GM11168 (cell line): ENCODE measurements at regions not wholly inside any gene's neighbourhood (a gene's known extent, or its start where the extent isn't known, plus 50 kb on each side); places are given as distances from the start of the nearest gene placed in this dataset.
"Not testable (repeated sequence)": the region's sequence is repeated elsewhere in the genome, so short reads cannot be mapped to it uniquely, and the experiment has no call there.

Source experiments
- in situ Hi-C: fragments of 300-500 bp; cut with MboI; formaldehyde crosslinking; loops from one replicate; pipeline ENCODE4 v1.12.0; 2022; ENCODE audit warnings: low sequenced_read_pairs; ENCODE audit not compliant: unreplicated experiment

GRCh38 chr3:137820366-137820765 is 56.3 kb downstream of the SOX14 start:
- in situ Hi-C loops = no loop called here

DNA sequence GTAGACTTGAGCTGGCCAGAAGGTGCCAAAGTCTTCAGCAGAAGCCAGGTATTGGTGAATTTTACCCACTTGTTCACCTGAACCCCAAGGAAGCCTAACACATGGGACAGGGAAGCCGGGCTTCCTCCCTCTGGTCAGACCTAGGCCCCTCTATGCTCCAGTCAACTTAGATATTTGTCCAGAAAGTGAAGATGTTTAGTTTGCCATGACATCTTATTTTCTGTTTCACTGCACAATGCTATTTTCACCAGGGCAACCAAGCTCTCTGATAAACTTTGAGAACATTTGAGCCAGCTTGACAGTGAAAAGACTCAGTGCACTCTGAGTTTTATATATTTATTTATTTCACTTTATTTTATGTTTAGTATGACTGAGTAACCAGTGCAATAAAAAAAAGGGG is 71.0 kb downstream of the SOX14 start:
- in situ Hi-C loops = no loop called here

GRCh38 chr3:137845194-137845593 is 81.1 kb downstream of the SOX14 start:
- in situ Hi-C loops = no loop called here

DNA sequence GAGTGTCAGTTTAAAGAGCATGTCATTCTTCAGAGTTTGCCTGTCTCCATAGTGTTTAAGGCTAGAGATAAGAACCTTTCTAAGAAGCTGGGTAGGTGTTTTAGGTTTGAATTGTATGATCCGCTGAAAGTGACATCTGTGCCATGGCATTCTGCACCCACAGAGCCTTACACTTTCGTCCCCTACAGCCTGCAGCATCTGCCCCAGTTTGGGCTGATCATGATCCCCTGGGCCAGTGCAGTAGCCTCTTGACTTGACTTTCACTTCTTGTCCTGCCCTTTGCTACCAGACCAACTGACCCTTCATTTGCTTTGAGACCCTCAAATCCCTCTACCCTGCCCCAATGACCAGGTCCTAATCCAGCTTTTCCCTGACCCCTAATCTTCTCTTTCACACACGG is 81.6 kb downstream of the SOX14 start:
- in situ Hi-C loops = no loop called here

GRCh38 chr3:137852391-137852830 is 88.3 kb downstream of the SOX14 start:
- in situ Hi-C loops = no loop called here

DNA sequence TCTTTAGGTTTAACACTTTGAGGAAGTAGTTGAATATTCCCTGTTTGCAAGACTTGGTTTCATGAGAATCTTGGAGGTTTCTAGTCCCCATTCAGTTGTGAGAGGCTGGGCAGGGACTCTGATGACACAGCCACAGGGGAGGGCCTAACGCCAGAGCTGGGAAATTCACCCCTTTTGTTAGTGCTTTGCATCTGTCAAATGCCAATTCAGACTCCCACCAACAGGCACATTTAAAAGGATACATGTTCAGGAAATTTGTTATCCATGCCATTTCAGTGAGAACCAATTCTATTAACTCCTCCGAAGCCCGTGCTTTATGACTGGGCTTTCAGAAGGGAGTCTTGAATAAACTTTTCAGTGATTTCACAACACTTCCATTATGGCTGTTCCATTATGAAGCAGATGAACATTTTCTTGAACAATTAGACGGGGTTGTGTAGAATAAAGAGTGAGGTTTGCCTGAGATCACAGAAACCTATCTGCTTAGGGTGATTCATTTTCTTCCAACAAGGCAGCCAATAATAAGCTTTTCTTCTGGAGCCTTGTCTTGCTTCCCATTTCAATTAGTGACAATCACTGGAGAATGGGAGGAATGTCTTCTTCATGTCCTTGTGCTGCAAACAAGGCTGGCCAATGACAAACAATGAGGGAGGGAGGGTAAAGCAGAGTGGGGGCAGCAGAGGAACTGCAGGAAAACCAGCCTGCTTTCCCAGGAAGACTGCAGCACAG is 90.6 kb downstream of the SOX14 start:
- in situ Hi-C loops = no loop called here

- in situ Hi-C loops = no loop called here
Measured at GRCh38 chr3:137866001-137866400, 101.9 kb downstream of the SOX14 start.

GRCh38 chr3:137866933-137867332 is 102.8 kb downstream of the SOX14 start:
- in situ Hi-C loops = no loop called here

GRCh38 chr3:137867611-137868010 is 103.5 kb downstream of the SOX14 start:
- in situ Hi-C loops = no loop called here

DNA sequence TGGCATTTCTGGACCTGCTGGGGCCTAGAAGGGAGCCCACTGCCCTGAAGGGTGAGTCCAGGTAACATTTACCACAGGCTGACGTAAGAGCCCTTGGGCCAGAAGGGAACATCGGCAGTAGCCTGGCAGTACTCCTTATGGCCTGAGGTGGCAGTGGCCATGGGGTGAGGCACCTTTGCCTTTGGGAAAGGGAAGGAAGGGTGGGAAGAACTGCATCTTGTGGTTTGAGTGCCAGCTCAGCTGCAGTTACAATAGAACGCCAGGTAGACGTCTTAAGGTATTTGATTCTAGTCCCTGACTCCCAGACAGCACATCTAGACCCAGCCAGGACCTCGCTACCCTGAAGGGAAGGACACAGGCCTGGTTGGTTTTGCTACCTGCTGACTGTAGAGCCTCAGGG is 104.9 kb downstream of the SOX14 start:
- in situ Hi-C loops = no loop called here

GRCh38 chr3:137872589-137872988 is 108.5 kb downstream of the SOX14 start:
- in situ Hi-C loops = not testable (repeated sequence)

DNA sequence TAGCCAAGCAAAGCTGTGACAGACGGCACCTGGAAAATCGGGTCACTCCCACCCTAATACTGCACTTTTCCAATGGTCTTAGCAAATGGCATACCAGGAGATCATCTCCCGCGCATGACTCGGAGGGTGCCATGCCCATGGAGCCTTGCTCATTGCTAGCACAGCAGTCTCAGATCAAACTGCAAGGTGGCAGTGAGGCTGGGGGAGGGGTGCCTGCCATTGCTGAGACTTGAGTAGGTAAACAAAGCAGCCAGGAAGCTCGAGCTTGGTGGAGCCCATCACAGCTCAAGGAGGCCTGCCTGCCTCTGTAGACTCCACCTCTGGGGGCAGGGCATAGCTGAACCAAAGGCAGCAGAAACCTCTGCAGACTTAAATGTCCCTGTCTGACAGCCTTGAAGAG is 113.1 kb upstream of the CLDN18 start:
- in situ Hi-C loops = not testable (repeated sequence)

- in situ Hi-C loops = no loop called here
Measured at GRCh38 chr3:137906985-137907649, 102.8 kb upstream of the CLDN18 start.

DNA sequence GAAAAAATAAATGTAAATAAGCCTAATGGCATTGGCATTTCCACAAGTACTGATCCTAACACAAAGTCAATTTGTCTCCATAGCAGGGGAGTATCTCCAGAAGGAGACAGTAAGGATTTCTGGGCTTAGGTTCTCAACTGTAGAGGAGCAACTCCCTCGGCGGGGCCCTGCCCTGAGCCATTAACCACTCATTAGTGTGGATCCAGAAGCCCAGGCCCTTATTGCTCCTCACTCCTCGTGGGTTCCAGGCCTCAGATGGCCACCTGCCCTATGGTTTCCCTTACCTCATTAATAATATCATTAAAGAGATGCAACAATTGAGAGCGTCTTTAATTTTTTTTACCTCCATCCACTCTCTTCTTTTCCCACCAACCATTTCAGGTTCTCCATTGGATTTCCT is 85.3 kb upstream of the CLDN18 start:
- in situ Hi-C loops = loop anchor here (25.0 kb wide), 1 partner anchor 812 kb away; no protein-coding TSS in a partner anchor

- in situ Hi-C loops = loop anchor here (25.0 kb wide), 1 partner anchor 813 kb away; no protein-coding TSS in a partner anchor
Measured at GRCh38 chr3:137925080-137925479, 84.9 kb upstream of the CLDN18 start.

- in situ Hi-C loops = loop anchor here (25.0 kb wide), 1 partner anchor 815 kb away; no protein-coding TSS in a partner anchor
Measured at GRCh38 chr3:137926991-137927390, 83.0 kb upstream of the CLDN18 start.

- in situ Hi-C loops = loop anchor here (25.0 kb wide), 1 partner anchor 819 kb away; no protein-coding TSS in a partner anchor
Measured at GRCh38 chr3:137930976-137931375, 79.0 kb upstream of the CLDN18 start.

DNA sequence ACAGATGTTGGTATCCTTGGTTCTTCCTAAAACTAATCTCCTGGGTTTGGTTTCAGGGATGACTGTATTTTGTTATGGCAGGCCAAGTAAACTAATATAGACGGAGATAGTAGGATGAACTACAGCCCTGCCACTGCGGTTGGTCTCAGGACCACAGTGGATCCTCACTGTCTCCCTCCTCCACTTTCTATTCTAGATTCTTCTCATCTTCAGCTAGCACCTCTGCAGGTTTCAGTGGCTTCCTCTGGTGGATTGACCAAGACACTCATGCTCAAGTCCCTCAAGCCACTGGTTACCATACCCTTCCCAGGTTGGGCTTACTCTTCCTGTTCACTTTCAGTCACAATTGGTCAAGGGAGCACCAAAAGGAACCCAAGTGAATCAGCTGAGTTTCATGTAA is 71.1 kb upstream of the CLDN18 start:
- in situ Hi-C loops = loop anchor here (25.0 kb wide), 1 partner anchor 827 kb away; no protein-coding TSS in a partner anchor

- in situ Hi-C loops = loop anchor here (25.0 kb wide), 1 partner anchor 832 kb away; no protein-coding TSS in a partner anchor
Measured at GRCh38 chr3:137944593-137944992, 65.4 kb upstream of the CLDN18 start.

DNA sequence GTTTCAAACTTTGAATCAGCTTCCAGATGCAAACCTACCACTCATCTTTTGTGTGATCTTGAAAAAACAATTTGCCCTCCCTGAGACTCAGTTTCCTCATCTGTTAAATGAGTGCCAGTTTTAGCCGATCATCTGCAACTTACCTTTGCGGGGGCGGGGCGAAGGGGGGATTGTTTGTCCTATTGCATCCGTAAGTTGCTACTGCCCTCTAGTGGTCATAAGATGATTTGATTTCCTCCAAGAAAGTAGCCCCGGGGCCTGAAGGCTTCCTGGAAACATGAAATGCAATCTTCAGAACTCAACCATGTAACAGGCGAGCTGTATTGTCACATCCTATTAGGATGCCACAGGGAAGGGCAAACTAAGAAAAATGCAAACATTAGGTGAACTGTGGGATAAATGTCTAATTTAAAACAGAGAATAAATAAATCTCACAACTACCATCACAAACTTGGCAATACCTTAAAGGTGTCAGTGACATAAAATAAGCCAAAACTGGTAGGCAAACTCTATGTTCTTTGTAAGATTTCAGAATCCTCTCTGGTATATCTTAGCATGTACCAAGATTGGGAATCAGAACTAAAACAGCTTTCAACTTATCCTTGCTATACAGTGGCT is 63.5 kb upstream of the CLDN18 start:
- in situ Hi-C loops = loop anchor here (25.0 kb wide), 1 partner anchor 834 kb away; no protein-coding TSS in a partner anchor

GRCh38 chr3:137947117-137947516 is 62.8 kb upstream of the CLDN18 start:
- in situ Hi-C loops = loop anchor here (25.0 kb wide), 1 partner anchor 835 kb away; no protein-coding TSS in a partner anchor
